Trophoblast cell (in vitro differentiated cells and primary cell): ENCODE measurements at regions not wholly inside any gene's neighbourhood (a gene's known extent, or its start where the extent isn't known, plus 50 kb on each side); places are given as distances from the start of the nearest gene placed in this dataset.
A peak's percentile ranks its signal among the peaks of the same experiment; 100 is the strongest.

Experiments used
- DNase-seq, 2 donors: peaks; one replicate each; pipeline ENCODE4 v3.0.0-alpha.2; 2016
- H2AFZ ChIP-seq: 2 replicates; pipeline ENCODE4 v1.6.1; 2013; ENCODE audit warnings: low read length, moderate library complexity, mild to moderate bottlenecking; ENCODE audit not compliant: insufficient read depth, poor library complexity
- H2AK5ac ChIP-seq: 2 replicates; pipeline ENCODE4 v1.6.1; 2013; ENCODE audit warnings: mild to moderate bottlenecking, low read length
- H2BK120ac ChIP-seq: 2 replicates; pipeline ENCODE4 v1.6.1; 2013; ENCODE audit warnings: low read length, mild to moderate bottlenecking, moderate library complexity; ENCODE audit not compliant: insufficient read depth, poor library complexity
- H2BK12ac ChIP-seq: 2 replicates; pipeline ENCODE4 v1.6.1; 2013; ENCODE audit warnings: mild to moderate bottlenecking, low read length, moderate library complexity
- H2BK5ac ChIP-seq: 2 replicates; pipeline ENCODE4 v1.6.1; 2013; ENCODE audit warnings: low read length, low read depth, moderate library complexity, mild to moderate bottlenecking; ENCODE audit not compliant: poor library complexity
- H3K14ac ChIP-seq: 2 replicates; pipeline ENCODE4 v1.6.1; 2013; ENCODE audit warnings: mild to moderate bottlenecking, low read length
- H3K18ac ChIP-seq: 2 replicates; pipeline ENCODE4 v1.6.1; 2013; ENCODE audit warnings: mild to moderate bottlenecking, low read length
- H3K23ac ChIP-seq: 2 replicates; pipeline ENCODE4 v1.6.1; 2013; ENCODE audit warnings: low read length
- H3K27ac ChIP-seq: 2 replicates; pipeline ENCODE4 v1.5.1; 2013; ENCODE audit warnings: low read depth, mild to moderate bottlenecking, inconsistent platforms, low read length, moderate library complexity
- H3K27me3 ChIP-seq: 2 replicates; pipeline ENCODE4 v1.6.1; 2013; ENCODE audit warnings: inconsistent platforms, mild to moderate bottlenecking, low read length, moderate library complexity; ENCODE audit not compliant: insufficient read depth
- H3K36me3 ChIP-seq, 2 experiments: 1 replicate in 1 of 2; 2 replicates in 1 of 2; pipeline ENCODE4 v1.6.1; 2013; ENCODE audit warnings: low read length in 2 of 2, mild to moderate bottlenecking in 2 of 2, moderate library complexity in 1 of 2; ENCODE audit not compliant: insufficient read depth in 2 of 2, control insufficient read depth in 1 of 2
- H3K4ac ChIP-seq: 2 replicates; pipeline ENCODE4 v1.6.1; 2013; ENCODE audit warnings: low read depth, mild to moderate bottlenecking, low read length, moderate library complexity
- H3K4me1 ChIP-seq, 2 experiments: 1 replicate in 1 of 2; 2 replicates in 1 of 2; pipeline ENCODE4 v1.6.1; 2013; ENCODE audit warnings: low read length in 2 of 2, mild to moderate bottlenecking in 2 of 2, moderate library complexity in 1 of 2; ENCODE audit not compliant: insufficient read depth in 2 of 2, control insufficient read depth in 1 of 2
- H3K4me2 ChIP-seq: 2 replicates; pipeline ENCODE4 v1.6.1; 2013; ENCODE audit warnings: inconsistent platforms, mild to moderate bottlenecking, low read length, moderate library complexity
- H3K4me3 ChIP-seq: 2 replicates; pipeline ENCODE4 v1.5.1; 2013; ENCODE audit warnings: mild to moderate bottlenecking, low read depth, low read length, inconsistent platforms
- H3K79me1 ChIP-seq: one replicate; pipeline ENCODE4 v1.6.1; 2013; ENCODE audit warnings: low read length
- H3K79me2 ChIP-seq: 2 replicates; pipeline ENCODE4 v1.6.1; 2013; ENCODE audit warnings: low read length, mild to moderate bottlenecking; ENCODE audit not compliant: control insufficient read depth, insufficient read depth, poor library complexity
- H3K9ac ChIP-seq: 2 replicates; pipeline ENCODE4 v1.6.1; 2013; ENCODE audit warnings: mild to moderate bottlenecking, low read length
- H3K9me3 ChIP-seq: 2 replicates; pipeline ENCODE4 v1.6.1; 2013; ENCODE audit warnings: low read depth, mild to moderate bottlenecking, control low read depth, inconsistent platforms, low read length; ENCODE audit not compliant: insufficient read depth
- H4K12ac ChIP-seq: 2 replicates; pipeline ENCODE4 v1.6.1; 2013; ENCODE audit warnings: low read depth, mild to moderate bottlenecking, low read length, moderate library complexity
- H4K8ac ChIP-seq: 2 replicates; pipeline ENCODE4 v1.6.1; 2013; ENCODE audit warnings: low read depth, mild to moderate bottlenecking, low read length, moderate library complexity
- H4K91ac ChIP-seq: one replicate; pipeline ENCODE4 v1.6.1; 2013; ENCODE audit warnings: low read depth, mild to moderate bottlenecking, low read length, moderate library complexity
- WGBS: extraction: QIAGEN DNeasy Blood & Tissue Kit; methylation state at CpG from one replicate; pipeline ENCODE4 v1.1.7; 2013; ENCODE audit warnings: missing lambda C conversion rate; ENCODE audit not compliant: insufficient read length, insufficient coverage; ENCODE audit errors: extremely low coverage; 5-methylcytosine and 5-hydroxymethylcytosine counted together

- Histone ChIP-seq H2AK5ac (no peak overlapping the region), H3K9ac (no peak overlapping the region), H3K18ac (no peak overlapping the region), H3K79me1 (no peaks in the 10 kb centered on the region), H3K4me3 (no peak overlapping the region), H3K4me2 (no peak overlapping the region), H2BK120ac (no peak overlapping the region), H3K14ac (no peak overlapping the region), H3K4me1 (no peaks in the 10 kb centered on the region), H3K23ac (no peak overlapping the region), H2AFZ (no peak overlapping the region), H2BK5ac (no peak overlapping the region), H3K79me2 (no peaks in the 10 kb centered on the region), H3K4ac (no peak overlapping the region), H3K27ac (no peak overlapping the region), H2BK12ac (no peak overlapping the region), H4K91ac (no peak overlapping the region), H3K9me3 (peaks cover 2% of the 10 kb centered on the region), H3K27me3 (no peaks in the 10 kb centered on the region), H4K8ac (no peak overlapping the region), H3K36me3 (no peaks in the 10 kb centered on the region), H4K12ac (no peak overlapping the region)
- no CpG with 5 or more reads among the region's 4 CpGs for WGBS
- no peak for DNase-seq
Measured at GRCh38 chr4:184885602-184886001, 59.8 kb upstream of the ACSL1 start.

GRCh38 chr4:184887333-184887732 lies 61.6 kb upstream of the ACSL1 start:
- Histone ChIP-seq H4K12ac (no peak overlapping the region), H3K4me1 (no peaks in the 10 kb centered on the region), H3K79me2 (no peaks in the 10 kb centered on the region), H4K91ac (no peak overlapping the region), H3K9ac (no peak overlapping the region), H3K4ac (no peak overlapping the region), H4K8ac (no peak overlapping the region), H3K9me3 (no peaks in the 10 kb centered on the region), H3K18ac (no peak overlapping the region), H2BK120ac (no peak overlapping the region), H2BK5ac (no peak overlapping the region), H3K4me2 (no peak overlapping the region), H2AFZ (no peak overlapping the region), H2BK12ac (no peak overlapping the region), H3K4me3 (no peak overlapping the region), H3K36me3 (no peaks in the 10 kb centered on the region), H3K14ac (no peak overlapping the region), H3K27me3 (no peaks in the 10 kb centered on the region), H3K27ac (no peak overlapping the region), H3K79me1 (no peaks in the 10 kb centered on the region), H3K23ac (no peak overlapping the region), H2AK5ac (no peak overlapping the region)
- DNase-seq: no peak
- WGBS: no CpG with 5 or more reads among the region's 3 CpGs

- Histone ChIP-seq H3K79me1 (no peaks in the 10 kb centered on the region), H3K79me2 (no peaks in the 10 kb centered on the region), H3K27me3 (no peaks in the 10 kb centered on the region), H2AK5ac (no peak overlapping the region), H3K4me2 (no peak overlapping the region), H2BK120ac (no peak overlapping the region), H3K23ac (no peak overlapping the region), H3K4me1 (no peaks in the 10 kb centered on the region), H4K91ac (no peak overlapping the region), H4K12ac (no peak overlapping the region), H3K4me3 (no peak overlapping the region), H3K27ac (no peak overlapping the region), H2AFZ (no peak overlapping the region), H3K18ac (no peak overlapping the region), H3K9ac (no peak overlapping the region), H2BK5ac (no peak overlapping the region), H3K36me3 (no peaks in the 10 kb centered on the region), H3K14ac (no peak overlapping the region), H3K9me3 (no peaks in the 10 kb centered on the region), H3K4ac (no peak overlapping the region), H4K8ac (no peak overlapping the region), H2BK12ac (no peak overlapping the region)
- no CpG with 5 or more reads among the region's 6 CpGs for WGBS
- no peak for DNase-seq
Measured at GRCh38 chr4:184887947-184888346, 62.2 kb upstream of the ACSL1 start.

- H3K18ac ChIP-seq: no peak overlapping the region
- H3K4me3 ChIP-seq: no peak overlapping the region
- no peak overlapping the region for H2BK5ac ChIP-seq
- no peak overlapping the region for H3K4me2 ChIP-seq
- WGBS: no CpG with 5 or more reads among the region's 13 CpGs
- H3K27me3 ChIP-seq: no peaks in the 10 kb centered on the region
- no peak overlapping the region for H3K27ac ChIP-seq
- no peak overlapping the region for H3K23ac ChIP-seq
- no peaks in the 10 kb centered on the region for H3K79me2 ChIP-seq
- no peak overlapping the region for H3K9ac ChIP-seq
- peak in 1 of 2 donors; percentile 26 for DNase-seq
- no peak overlapping the region for H2AFZ ChIP-seq
- no peak overlapping the region for H4K12ac ChIP-seq
- H2BK120ac ChIP-seq: no peak overlapping the region
- no peak overlapping the region for H3K4ac ChIP-seq
- H3K36me3 ChIP-seq: no peaks in the 10 kb centered on the region
- no peak overlapping the region for H2AK5ac ChIP-seq
- no peak overlapping the region for H4K91ac ChIP-seq
- no peak overlapping the region for H4K8ac ChIP-seq
- H3K14ac ChIP-seq: no peak overlapping the region
- no peak overlapping the region for H2BK12ac ChIP-seq
- no peaks in the 10 kb centered on the region for H3K9me3 ChIP-seq
- no peaks in the 10 kb centered on the region for H3K79me1 ChIP-seq
- H3K4me1 ChIP-seq: peaks cover 0 to 3% of the 10 kb centered on the region in 2 experiments
Measured at GRCh38 chr4:184889666-184890335, 64.0 kb upstream of the ACSL1 start.
